Fibroblast of villous mesenchyme (primary cell): ENCODE measurements at regions not wholly inside any gene's neighbourhood (a gene's known extent, or its start where the extent isn't known, plus 50 kb on each side); places are given as distances from the start of the nearest gene placed in this dataset.

Experiments used
- DNase-seq: peaks from one replicate; pipeline ENCODE4 v3.0.0-alpha.2; 2010; ENCODE audit warnings: low read depth
- H3K4me3 ChIP-seq: 2 replicates; pipeline ENCODE4 v1.5.1; 2011; ENCODE audit warnings: low read depth, mild to moderate bottlenecking, low read length
- TF ChIP-seq, protein P1 (sequence below): IDR thresholded peaks from 2 replicates; pipeline ENCODE4 v1.5.1; 2012; ENCODE audit warnings: low read depth, mild to moderate bottlenecking, low read length; ENCODE audit not compliant: insufficient read depth

DNA sequence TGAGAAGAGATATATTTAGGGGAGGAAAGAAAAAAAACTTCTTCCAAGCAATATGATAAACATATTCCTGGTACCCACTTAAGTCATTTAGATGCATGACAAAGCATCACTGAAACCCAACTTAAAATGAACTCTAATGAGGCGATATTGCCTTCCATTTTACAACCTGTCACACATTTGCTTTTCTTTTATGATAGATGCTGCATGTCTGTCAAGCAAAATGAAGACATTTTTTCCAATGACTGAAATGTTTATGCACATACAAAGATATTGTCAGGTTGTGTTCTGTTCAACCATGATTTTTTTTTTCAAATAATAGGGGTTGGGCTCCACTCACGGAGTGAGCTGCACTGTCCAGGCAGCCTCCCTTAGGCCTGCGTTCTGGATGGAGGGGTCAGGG, 894.4 kb downstream of the SORCS3 start:
- no peak for DNase-seq
- no peak overlapping the region for H3K4me3 ChIP-seq
- TF ChIP-seq, protein P1, sequence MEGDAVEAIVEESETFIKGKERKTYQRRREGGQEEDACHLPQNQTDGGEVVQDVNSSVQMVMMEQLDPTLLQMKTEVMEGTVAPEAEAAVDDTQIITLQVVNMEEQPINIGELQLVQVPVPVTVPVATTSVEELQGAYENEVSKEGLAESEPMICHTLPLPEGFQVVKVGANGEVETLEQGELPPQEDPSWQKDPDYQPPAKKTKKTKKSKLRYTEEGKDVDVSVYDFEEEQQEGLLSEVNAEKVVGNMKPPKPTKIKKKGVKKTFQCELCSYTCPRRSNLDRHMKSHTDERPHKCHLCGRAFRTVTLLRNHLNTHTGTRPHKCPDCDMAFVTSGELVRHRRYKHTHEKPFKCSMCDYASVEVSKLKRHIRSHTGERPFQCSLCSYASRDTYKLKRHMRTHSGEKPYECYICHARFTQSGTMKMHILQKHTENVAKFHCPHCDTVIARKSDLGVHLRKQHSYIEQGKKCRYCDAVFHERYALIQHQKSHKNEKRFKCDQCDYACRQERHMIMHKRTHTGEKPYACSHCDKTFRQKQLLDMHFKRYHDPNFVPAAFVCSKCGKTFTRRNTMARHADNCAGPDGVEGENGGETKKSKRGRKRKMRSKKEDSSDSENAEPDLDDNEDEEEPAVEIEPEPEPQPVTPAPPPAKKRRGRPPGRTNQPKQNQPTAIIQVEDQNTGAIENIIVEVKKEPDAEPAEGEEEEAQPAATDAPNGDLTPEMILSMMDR: no peak

DNA sequence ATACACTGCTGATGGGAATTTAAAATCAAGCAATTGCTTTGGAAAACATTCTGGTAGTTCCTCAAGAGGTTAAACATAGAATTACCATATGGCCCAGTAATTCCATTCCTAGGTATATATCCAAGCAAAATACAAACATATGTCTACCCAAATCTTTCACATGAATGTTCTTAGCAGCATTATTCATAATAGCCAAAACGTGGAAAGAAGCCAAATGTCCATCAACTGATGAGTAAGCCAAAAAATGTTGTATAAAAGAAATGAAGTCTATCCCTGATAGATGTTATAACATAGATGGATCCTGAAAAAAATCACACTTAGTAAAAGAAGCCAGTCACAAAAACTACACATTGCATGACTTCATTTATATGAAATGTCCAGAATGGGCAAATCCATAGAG, 893.0 kb downstream of the SORCS3 start:
- no peak for DNase-seq
- H3K4me3 ChIP-seq: no peak overlapping the region
- TF ChIP-seq, protein P1: no peak

DNA sequence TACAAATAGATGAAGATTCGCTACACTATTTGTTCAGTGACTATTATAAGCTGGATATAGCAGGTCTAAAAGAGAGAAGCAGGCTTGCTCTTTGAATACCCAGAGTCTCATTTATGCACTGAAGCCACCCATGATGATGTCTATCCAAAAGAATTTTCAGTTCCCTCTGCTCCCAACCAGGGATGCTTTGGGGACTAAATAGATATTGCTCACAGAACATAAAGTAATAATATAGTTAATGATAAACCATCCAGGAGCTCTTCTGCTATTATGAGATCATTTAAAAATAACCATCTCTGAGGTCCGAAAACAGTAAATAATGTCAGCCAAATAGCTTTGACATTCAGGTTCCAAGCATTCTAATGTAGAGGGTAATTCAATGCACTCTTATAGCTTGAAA, 875.4 kb downstream of the SORCS3 start:
- DNase-seq: no peak
- TF ChIP-seq, protein P1: no peak
- no peak overlapping the region for H3K4me3 ChIP-seq

DNA sequence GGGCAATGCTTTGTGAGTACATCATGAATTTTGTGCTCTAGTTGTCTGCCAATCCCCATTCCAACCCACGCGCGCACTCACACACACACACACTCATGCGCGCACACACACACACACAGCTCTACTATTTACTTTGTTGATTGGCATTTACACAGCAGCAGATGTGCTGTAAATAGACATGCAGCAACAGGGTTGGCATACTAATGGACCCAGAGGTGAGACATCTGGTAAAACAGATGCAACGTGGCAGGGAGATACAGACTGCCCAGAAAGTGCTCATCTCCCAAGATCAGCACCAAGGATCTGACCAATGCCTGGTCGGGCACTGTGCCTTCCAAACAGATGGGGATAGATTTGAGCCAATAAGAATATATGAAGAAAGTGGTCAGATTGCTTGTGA, 873.0 kb downstream of the SORCS3 start:
- H3K4me3 ChIP-seq: no peak overlapping the region
- DNase-seq: no peak
- TF ChIP-seq, protein P1: no peak

DNA sequence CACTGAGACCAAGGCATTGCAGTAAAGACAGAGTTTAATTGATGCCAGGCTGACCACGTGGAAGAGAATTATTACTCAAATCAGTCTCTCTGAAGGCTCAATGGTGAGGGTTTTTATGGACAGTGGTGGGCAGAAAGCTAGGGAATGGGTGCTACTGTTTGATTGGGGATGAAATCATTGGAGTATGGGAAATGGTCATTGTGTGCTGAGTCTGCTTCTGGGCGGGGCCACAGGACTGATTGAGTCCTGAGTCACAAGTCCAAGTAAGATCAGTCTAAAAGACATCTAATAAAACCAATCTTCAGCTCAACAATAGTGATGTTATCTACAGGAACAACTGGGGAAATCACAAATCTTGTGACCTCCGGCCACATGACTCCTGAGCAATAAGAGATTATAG, 868.4 kb downstream of the SORCS3 start:
- no peak for DNase-seq
- H3K4me3 ChIP-seq: no peak overlapping the region
- TF ChIP-seq, protein P1: no peak

DNA sequence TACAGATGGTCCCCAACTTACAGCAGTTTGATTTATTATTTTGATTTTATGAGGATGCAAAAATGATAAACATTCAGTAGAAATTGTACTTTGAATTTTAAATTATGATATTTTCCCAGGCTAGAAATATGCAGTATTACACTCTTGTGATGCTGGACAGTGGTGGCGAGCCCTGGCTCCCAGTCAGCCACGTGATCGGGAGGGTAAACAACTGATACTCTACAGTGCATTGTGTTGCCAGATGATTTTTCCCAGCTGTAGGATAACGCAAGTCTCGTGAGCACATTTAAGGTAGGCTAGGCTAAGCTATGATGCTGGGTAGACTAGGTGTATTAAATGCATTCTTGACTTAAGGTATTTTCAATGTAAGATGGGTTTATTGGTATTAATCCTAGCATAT, 865.2 kb downstream of the SORCS3 start:
- DNase-seq: no peak
- TF ChIP-seq, protein P1: no peak
- H3K4me3 ChIP-seq: no peak overlapping the region

DNA sequence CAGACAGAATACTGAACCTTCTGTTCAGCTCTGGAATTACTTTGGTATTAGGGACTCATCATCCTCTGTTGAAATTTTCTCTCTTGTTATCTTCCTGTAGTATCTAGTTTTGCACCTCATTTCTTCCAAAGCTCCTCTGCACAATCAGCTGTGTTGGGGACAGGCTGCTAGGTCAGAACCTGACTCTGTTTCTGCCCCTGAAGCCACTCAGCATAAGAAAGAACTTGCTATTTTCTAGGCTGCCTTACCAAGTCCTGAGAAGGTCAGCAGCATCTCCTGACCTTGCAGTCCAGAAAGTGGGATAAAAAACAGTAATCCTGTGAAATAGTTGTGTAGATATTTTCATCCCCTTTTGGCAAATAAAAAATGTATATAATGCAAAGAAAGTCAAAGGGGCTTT, 862.6 kb downstream of the SORCS3 start:
- TF ChIP-seq, protein P1: no peak
- H3K4me3 ChIP-seq: no peak overlapping the region
- DNase-seq: no peak
